ENCODE measurements at regions not wholly inside any gene's neighbourhood (a gene's known extent, or its start where the extent isn't known, plus 50 kb on each side); places are given as distances from the start of the nearest gene placed in this dataset.

DNA sequence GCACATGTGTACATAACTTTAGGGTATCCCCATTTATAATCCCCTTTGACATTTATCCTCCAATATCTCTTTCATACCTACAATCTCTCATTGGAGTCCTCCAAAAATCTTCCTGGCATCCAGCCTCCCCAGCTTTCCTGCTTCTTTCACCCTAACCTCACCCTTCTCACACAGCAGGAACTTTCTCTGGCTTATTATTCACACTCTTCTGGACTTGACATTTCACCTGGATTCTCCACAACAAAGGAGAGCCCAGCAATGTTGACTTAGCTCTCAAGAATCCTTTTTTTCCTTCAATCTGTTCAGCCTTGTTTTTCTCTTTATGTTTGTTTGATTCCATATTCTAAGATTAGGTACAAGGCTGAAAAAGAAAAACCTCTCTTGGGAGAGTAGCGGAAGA lies 783.6 kb upstream of the ACVR2A start:
- WGBS, 3 donors, result 89 to 96% (median 95%) methylated on average over 1 of the region's 1 CpG
- no peaks in the 10 kb centered on the region for H3K27me3 ChIP-seq
- no peak for TF ChIP-seq POLR2A (IDR thresholded peaks at IDR 0.05)
- TF ChIP-seq EP300 (IDR thresholded peaks at IDR 0.05), result no peak
- TF ChIP-seq, protein P1, sequence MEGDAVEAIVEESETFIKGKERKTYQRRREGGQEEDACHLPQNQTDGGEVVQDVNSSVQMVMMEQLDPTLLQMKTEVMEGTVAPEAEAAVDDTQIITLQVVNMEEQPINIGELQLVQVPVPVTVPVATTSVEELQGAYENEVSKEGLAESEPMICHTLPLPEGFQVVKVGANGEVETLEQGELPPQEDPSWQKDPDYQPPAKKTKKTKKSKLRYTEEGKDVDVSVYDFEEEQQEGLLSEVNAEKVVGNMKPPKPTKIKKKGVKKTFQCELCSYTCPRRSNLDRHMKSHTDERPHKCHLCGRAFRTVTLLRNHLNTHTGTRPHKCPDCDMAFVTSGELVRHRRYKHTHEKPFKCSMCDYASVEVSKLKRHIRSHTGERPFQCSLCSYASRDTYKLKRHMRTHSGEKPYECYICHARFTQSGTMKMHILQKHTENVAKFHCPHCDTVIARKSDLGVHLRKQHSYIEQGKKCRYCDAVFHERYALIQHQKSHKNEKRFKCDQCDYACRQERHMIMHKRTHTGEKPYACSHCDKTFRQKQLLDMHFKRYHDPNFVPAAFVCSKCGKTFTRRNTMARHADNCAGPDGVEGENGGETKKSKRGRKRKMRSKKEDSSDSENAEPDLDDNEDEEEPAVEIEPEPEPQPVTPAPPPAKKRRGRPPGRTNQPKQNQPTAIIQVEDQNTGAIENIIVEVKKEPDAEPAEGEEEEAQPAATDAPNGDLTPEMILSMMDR (IDR thresholded peaks at IDR 0.05), result no peak
- no peaks in the 10 kb centered on the region for H3K9me3 ChIP-seq
- DNase-seq, result no peak
- intact Hi-C loops (cut with DNase I), result no loop called here
- H3K36me3 ChIP-seq, result no peaks in the 10 kb centered on the region
- no peak overlapping the region for H3K4me3 ChIP-seq
- H3K27ac ChIP-seq, result no peak overlapping the region
- no peaks in the 10 kb centered on the region for H3K4me1 ChIP-seq (ENCODE audit: insufficient read depth)

DNA sequence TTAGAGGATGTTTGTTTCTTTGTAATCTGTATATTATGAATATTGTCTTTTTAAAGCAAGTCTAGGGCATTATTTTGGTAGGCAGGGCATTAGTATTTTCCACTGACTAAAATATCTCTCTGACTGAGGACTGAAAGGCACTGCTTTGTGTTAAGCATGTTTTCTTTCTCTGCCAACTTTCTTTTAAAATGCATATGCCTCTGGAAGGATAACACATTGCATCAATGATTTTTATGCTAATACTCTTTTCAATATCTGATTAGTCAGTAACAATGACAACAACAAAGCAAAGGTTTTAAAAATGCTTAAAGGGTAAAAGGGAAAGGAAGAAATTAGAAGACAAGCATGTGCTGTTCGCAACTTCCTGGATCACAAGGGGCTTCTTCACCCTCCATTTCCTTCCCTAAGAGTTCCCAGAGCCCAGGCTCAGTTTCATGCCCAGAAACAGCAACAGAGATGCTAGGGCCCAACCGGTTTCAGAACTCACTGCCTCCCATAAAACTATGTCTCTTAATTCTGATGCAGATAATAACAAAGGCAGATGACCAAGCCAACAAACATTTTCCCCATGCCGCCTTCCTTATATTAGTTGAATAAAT lies 786.8 kb upstream of the ACVR2A start:
- intact Hi-C loops (cut with DNase I), result no loop called here
- 83 to 93% (median 86%) methylated on average over 3 of the region's 3 CpGs for WGBS, 3 donors
- no peaks in the 10 kb centered on the region for H3K9me3 ChIP-seq
- TF ChIP-seq POLR2A (IDR thresholded peaks at IDR 0.05) (no peak), EP300 (IDR thresholded peaks at IDR 0.05) (no peak)
- TF ChIP-seq, protein P1 (IDR thresholded peaks at IDR 0.05), result no peak
- no peak for DNase-seq
- H3K27me3 ChIP-seq, result no peaks in the 10 kb centered on the region
- no peak overlapping the region for H3K27ac ChIP-seq
- H3K36me3 ChIP-seq, result no peaks in the 10 kb centered on the region
- H3K4me3 ChIP-seq, result no peak overlapping the region
- H3K4me1 ChIP-seq (ENCODE audit: insufficient read depth), result no peaks in the 10 kb centered on the region

DNA sequence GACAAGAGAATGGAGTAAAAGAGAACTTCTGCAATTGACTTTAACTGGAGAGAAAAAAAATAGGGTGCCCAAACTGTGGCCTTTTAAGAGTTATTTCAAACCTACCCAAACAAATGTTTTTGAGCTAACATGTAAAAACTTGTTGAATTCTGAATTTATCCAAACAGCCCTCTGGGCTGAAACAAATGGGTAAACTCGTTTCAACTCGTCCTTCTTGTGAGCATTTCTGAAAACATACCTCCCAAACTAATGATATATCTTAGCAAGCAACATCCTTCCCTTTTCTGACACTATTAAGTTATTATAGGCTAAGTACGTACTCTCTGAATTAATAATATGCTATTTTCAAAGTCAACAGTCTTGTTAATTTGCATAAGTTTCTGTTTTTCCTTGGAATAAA lies 793.0 kb upstream of the ACVR2A start:
- H3K9me3 ChIP-seq, result no peaks in the 10 kb centered on the region
- H3K36me3 ChIP-seq, result no peaks in the 10 kb centered on the region
- no peak overlapping the region for H3K27ac ChIP-seq
- H3K4me1 ChIP-seq (ENCODE audit: insufficient read depth), result no peaks in the 10 kb centered on the region
- H3K4me3 ChIP-seq, result no peak overlapping the region
- no peak for DNase-seq
- 74 to 88% (median 83%) methylated on average over 3 of the region's 3 CpGs for WGBS, 3 donors
- intact Hi-C loops (cut with DNase I), result no loop called here
- no peaks in the 10 kb centered on the region for H3K27me3 ChIP-seq
- TF ChIP-seq, protein P1 (IDR thresholded peaks at IDR 0.05), result no peak
- TF ChIP-seq EP300 (IDR thresholded peaks at IDR 0.05) (no peak), POLR2A (IDR thresholded peaks at IDR 0.05) (no peak)

DNA sequence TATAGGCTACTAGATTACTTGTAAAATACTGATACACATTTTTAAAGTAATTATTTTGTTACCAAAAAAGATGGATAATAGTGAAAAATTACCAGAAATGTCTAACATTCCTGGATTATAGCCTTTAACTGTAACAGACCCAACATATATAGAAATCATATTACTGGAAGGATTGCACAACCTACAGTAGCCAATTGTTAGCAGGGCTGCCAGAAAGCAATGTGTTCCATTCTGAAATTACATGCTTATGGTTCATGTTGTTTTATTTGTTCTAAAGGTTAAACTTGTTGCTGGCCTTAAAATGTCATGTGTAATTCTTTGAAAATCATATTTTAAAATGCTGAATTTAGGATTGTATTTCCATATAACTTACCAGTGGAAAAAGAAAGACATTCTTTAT lies 793.6 kb upstream of the ACVR2A start:
- Histone ChIP-seq H3K27me3 (no peaks in the 10 kb centered on the region), H3K4me1 (ENCODE audit: insufficient read depth) (no peaks in the 10 kb centered on the region), H3K9me3 (no peaks in the 10 kb centered on the region), H3K36me3 (no peaks in the 10 kb centered on the region), H3K27ac (no peak overlapping the region), H3K4me3 (no peak overlapping the region)
- DNase-seq, result no peak
- intact Hi-C loops (cut with DNase I), result no loop called here
- no peak for TF ChIP-seq POLR2A (IDR thresholded peaks at IDR 0.05)
- TF ChIP-seq, protein P1 (IDR thresholded peaks at IDR 0.05), result no peak
- TF ChIP-seq EP300 (IDR thresholded peaks at IDR 0.05), result no peak
